B cell (primary cell): ENCODE measurements at regions not wholly inside any gene's neighbourhood (a gene's known extent, or its start where the extent isn't known, plus 50 kb on each side); places are given as distances from the start of the nearest gene placed in this dataset.

ENCODE experiments used
- ATAC-seq: fragments of 200-7000 bp; cut with Tn5 transposase; one replicate; pipeline ENCODE4 v1.10.0; 2021; ENCODE audit warnings: low read depth, mild to moderate bottlenecking, moderate number of reproducible peaks, moderate library complexity
- CTCF ChIA-PET: fragments of 350-600 bp; sonication (Branson Sonifier 250); formaldehyde crosslinking; loops from one replicate; lab custom pipeline; 2021; ENCODE audit warnings: antibody characterized with exemption, inconsistent platforms; lab: Charles Lee
- POLR2A ChIA-PET: fragments of 350-600 bp; sonication (Branson Sonifier 250); formaldehyde crosslinking; loops from one replicate; lab custom pipeline; 2021; ENCODE audit warnings: antibody characterized with exemption; lab: Charles Lee
- DNase-seq: peaks from one replicate; pipeline ENCODE4 v3.0.0; 2013
- H2AFZ ChIP-seq: 2 replicates; pipeline ENCODE4 v1.6.1; 2012; ENCODE audit warnings: mild to moderate bottlenecking, low read depth, low read length; ENCODE audit not compliant: insufficient read depth, poor library complexity, severe bottlenecking
- H3K27ac ChIP-seq, 2 donors: 1 replicate in 1 of 2; 2 replicates in 1 of 2; pipeline ENCODE4 v1.5.1; 2012 to 2013; ENCODE audit warnings: low read length in 2 of 2, mild to moderate bottlenecking in 2 of 2, moderate library complexity in 1 of 2
- H3K27me3 ChIP-seq, 4 experiments: fragments of 200-600 bp in 1 of 4; sonication (generic) in 1 of 4; replicated peaks in 1 of 4; 1 replicate in 2 of 4; 2 replicates in 2 of 4; pipeline versions ENCODE4 v1.6.1 to v1.7.0; 2013 to 2016; ENCODE audit warnings: low read length in 3 of 4, mild to moderate bottlenecking in 2 of 4, mixed read lengths in 1 of 4, moderate library complexity in 1 of 4; ENCODE audit not compliant: insufficient read depth in 4 of 4, control insufficient read depth in 3 of 4; ENCODE audit errors: control extremely low read depth in 1 of 4
- H3K36me3 ChIP-seq, 2 experiments: replicated peaks in 1 of 2; 1 replicate in 1 of 2; 2 replicates in 1 of 2; pipeline versions ENCODE4 v1.6.1 to v1.7.1; 2013; ENCODE audit warnings: low read length in 1 of 2; ENCODE audit not compliant: insufficient read depth in 2 of 2, control insufficient read depth in 1 of 2; ENCODE audit errors: control extremely low read depth in 1 of 2, extremely low read depth in 1 of 2
- H3K4me1 ChIP-seq, 2 donors: fragments of 200-600 bp in 1 of 2; sonication (generic) in 1 of 2; 1 replicate in 1 of 2; 2 replicates in 1 of 2; pipeline versions ENCODE4 v1.5.1 to v1.6.1; 2013 to 2017; ENCODE audit warnings: low read length in 2 of 2; ENCODE audit not compliant: control insufficient read depth in 2 of 2, insufficient read depth in 2 of 2
- H3K4me2 ChIP-seq: replicated peaks from 2 replicates; pipeline ENCODE3; 2012; ENCODE audit warnings: mild to moderate bottlenecking, low read depth, low read length; ENCODE audit not compliant: poor library complexity, severe bottlenecking
- H3K4me3 ChIP-seq, 5 experiments: fragments of 200-600 bp in 1 of 5; sonication (generic) in 1 of 5; 1 replicate in 3 of 5; 2 replicates in 2 of 5; pipeline versions ENCODE4 v1.5.1 to v1.7.0; 2011 to 2016; ENCODE audit warnings: low read length in 4 of 5, mild to moderate bottlenecking in 4 of 5, low read depth in 2 of 5, control low read depth in 1 of 5, moderate library complexity in 1 of 5; ENCODE audit not compliant: insufficient read depth in 1 of 5; ENCODE audit errors: control extremely low read depth in 1 of 5, extremely low read depth in 1 of 5
- H3K79me2 ChIP-seq: fragments of 200-600 bp; sonication (generic); one replicate; pipeline ENCODE4 v1.6.0; 2016; ENCODE audit warnings: low read length; ENCODE audit not compliant: control insufficient read depth, insufficient read depth
- H3K9ac ChIP-seq: fragments of 200-600 bp; sonication (generic); 2 replicates; pipeline ENCODE4 v1.6.1; 2017; ENCODE audit warnings: mild to moderate bottlenecking, low read length, moderate library complexity
- H3K9me3 ChIP-seq, 3 donors: one replicate each; pipeline versions ENCODE4 v1.6.1 to v1.7.1; 2013; ENCODE audit warnings: low read length in 2 of 3; ENCODE audit not compliant: control insufficient read depth in 2 of 3, insufficient read depth in 1 of 3; ENCODE audit errors: control extremely low read depth in 1 of 3
- H4K20me1 ChIP-seq: 2 replicates; pipeline ENCODE4 v1.6.0; 2012; ENCODE audit warnings: mild to moderate bottlenecking, low read length; ENCODE audit not compliant: insufficient read depth, control insufficient read depth, poor library complexity, severe bottlenecking
- H3K27ac Mint-ChIP-seq: one replicate; pipeline ENCODE4 v1.8.0; 2021; ENCODE audit warnings: mixed read lengths
- H3K27me3 Mint-ChIP-seq: one replicate; pipeline ENCODE4 v1.8.0; 2021; ENCODE audit warnings: mixed read lengths
- H3K4me1 Mint-ChIP-seq: one replicate; pipeline ENCODE4 v1.8.0; 2021; ENCODE audit warnings: mixed read lengths
- H3K4me3 Mint-ChIP-seq: one replicate; pipeline ENCODE4 v1.8.0; 2021; ENCODE audit warnings: mixed read lengths
- H3K9me3 Mint-ChIP-seq: one replicate; pipeline ENCODE4 v1.8.0; 2022; ENCODE audit warnings: mixed read lengths; ENCODE audit not compliant: insufficient read depth
- CTCF ChIP-seq: fragments of 200-600 bp; IDR thresholded peaks from one replicate; pipeline ENCODE4 v1.8.0; 2022; ENCODE audit warnings: antibody characterized with exemption, mild to moderate bottlenecking
- EZH2 ChIP-seq: IDR thresholded peaks from 2 replicates; pipeline ENCODE4 v1.6.1; 2012; ENCODE audit warnings: borderline replicate concordance, low read depth, mild to moderate bottlenecking, moderate library complexity, low read length; ENCODE audit not compliant: insufficient read depth, poor library complexity, severe bottlenecking
- WGBS: methylation state at CpG from one replicate; pipeline ENCODE4 v1.1.5; 2013; ENCODE audit warnings: missing lambda C conversion rate; ENCODE audit not compliant: insufficient coverage; 5-methylcytosine and 5-hydroxymethylcytosine counted together
- intact Hi-C: fragments of 100-400 bp; cut with micrococcal nuclease; formaldehyde crosslinking; loops from one replicate; pipeline ENCODE4 v1.10.0; 2022

- Histone ChIP-seq H3K9me3 (no peaks in the 10 kb centered on the region), H3K27ac (no peak overlapping the region), H3K79me2 (no peaks in the 10 kb centered on the region), H3K4me1 (no peaks in the 10 kb centered on the region), H3K9ac (no peak overlapping the region), H4K20me1 (no peaks in the 10 kb centered on the region), H3K4me2 (no peak overlapping the region), H3K4me3 (no peak overlapping the region), H2AFZ (no peak overlapping the region), H3K27me3 (no peaks in the 10 kb centered on the region), H3K36me3 (no peaks in the 10 kb centered on the region)
- no peak overlapping the region for H3K4me3 Mint-ChIP-seq
- intact Hi-C loops = no loop called here
- no peaks in the 10 kb centered on the region for H3K27me3 Mint-ChIP-seq
- H3K27ac Mint-ChIP-seq = no peak overlapping the region
- POLR2A ChIA-PET = no interaction called here
- no CpG with 5 or more reads among the region's 1 CpG for WGBS
- ATAC-seq (no peak), DNase-seq (no peak)
- no peaks in the 10 kb centered on the region for H3K4me1 Mint-ChIP-seq
- CTCF ChIA-PET = no interaction called here
- peaks cover 3% of the 10 kb centered on the region for H3K9me3 Mint-ChIP-seq
- TF ChIP-seq CTCF (no peak), EZH2 (no peak)
Observed at GRCh38 chr5:51201708-51202107, 181.5 kb upstream of the ISL1 start.

- no peak for TF ChIP-seq CTCF
- TF ChIP-seq EZH2 = no peak
- no CpG with 5 or more reads among the region's 2 CpGs for WGBS
- Mint-ChIP-seq H3K9me3 (peaks cover 3% of the 10 kb centered on the region), H3K4me1 (no peaks in the 10 kb centered on the region), H3K4me3 (no peak overlapping the region), H3K27me3 (no peaks in the 10 kb centered on the region), H3K27ac (no peak overlapping the region)
- no peaks in the 10 kb centered on the region for H4K20me1 ChIP-seq
- intact Hi-C loops = no loop called here
- no peak overlapping the region for H3K27ac ChIP-seq
- H2AFZ ChIP-seq = no peak overlapping the region
- no peaks in the 10 kb centered on the region for H3K79me2 ChIP-seq
- no peaks in the 10 kb centered on the region for H3K27me3 ChIP-seq
- H3K36me3 ChIP-seq = no peaks in the 10 kb centered on the region
- ChIA-PET POLR2A (no interaction called here), CTCF (no interaction called here)
- H3K9me3 ChIP-seq = no peaks in the 10 kb centered on the region
- H3K4me2 ChIP-seq = no peak overlapping the region
- no peaks in the 10 kb centered on the region for H3K4me1 ChIP-seq
- ATAC-seq = no peak
- no peak for DNase-seq
- no peak overlapping the region for H3K4me3 ChIP-seq
- H3K9ac ChIP-seq = no peak overlapping the region
Observed at GRCh38 chr5:51202161-51202560, 181.1 kb upstream of the ISL1 start.
